ENCODE measurements at regions not wholly inside any gene's neighbourhood (a gene's known extent, or its start where the extent isn't known, plus 50 kb on each side); places are given as distances from the start of the nearest gene placed in this dataset.

GRCh38 chrX:136975684-136976470 lies 57.9 kb downstream of the GPR101 start:
- no peak for DNase-seq (ENCODE audit: low read depth, low spot score)
- no peak overlapping the region for H3K27ac Mint-ChIP-seq (ENCODE audit: unreplicated experiment)
- H3K36me3 Mint-ChIP-seq (ENCODE audit: low read depth) = peaks cover 16% of the 10 kb centered on the region
- H3K4me1 Mint-ChIP-seq = peaks cover 3% of the 10 kb centered on the region
- H3K9me3 Mint-ChIP-seq = peaks cover 4% of the 10 kb centered on the region
- no peak overlapping the region for H3K4me3 Mint-ChIP-seq
- TF ChIP-seq CTCF (conservative IDR thresholded peaks at IDR 0.05) = no peak
- no peaks in the 10 kb centered on the region for H3K27me3 Mint-ChIP-seq (ENCODE audit: low read depth)

DNA sequence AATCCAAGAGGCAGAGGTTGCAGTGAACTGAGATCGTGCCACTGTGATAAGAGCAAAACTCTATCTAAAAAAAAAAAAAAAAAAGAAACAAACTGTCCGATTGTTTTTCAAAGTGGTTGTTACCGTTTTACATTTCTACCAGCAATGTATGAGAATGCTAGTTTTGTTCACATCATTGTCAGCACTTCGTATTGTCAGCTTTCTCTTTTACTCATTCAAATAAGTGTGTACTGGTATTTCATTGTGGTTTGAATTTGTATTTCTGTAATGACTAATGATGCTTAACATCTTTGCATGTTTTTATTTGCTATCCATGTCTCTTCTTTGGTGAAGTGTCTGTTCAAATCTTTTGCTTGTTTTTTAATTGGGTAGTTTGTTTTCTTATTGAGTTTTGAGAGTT lies 65.8 kb downstream of the GPR101 start:
- H3K36me3 Mint-ChIP-seq (ENCODE audit: low read depth) = peaks cover 3% of the 10 kb centered on the region
- no peaks in the 10 kb centered on the region for H3K9me3 Mint-ChIP-seq
- no peaks in the 10 kb centered on the region for H3K27me3 Mint-ChIP-seq (ENCODE audit: low read depth)
- H3K4me3 Mint-ChIP-seq = no peak overlapping the region
- H3K4me1 Mint-ChIP-seq = peaks cover 11% of the 10 kb centered on the region
- H3K27ac Mint-ChIP-seq (ENCODE audit: unreplicated experiment) = no peak overlapping the region
- no peak for TF ChIP-seq CTCF (conservative IDR thresholded peaks at IDR 0.05)
- DNase-seq (ENCODE audit: low read depth, low spot score) = no peak

DNA sequence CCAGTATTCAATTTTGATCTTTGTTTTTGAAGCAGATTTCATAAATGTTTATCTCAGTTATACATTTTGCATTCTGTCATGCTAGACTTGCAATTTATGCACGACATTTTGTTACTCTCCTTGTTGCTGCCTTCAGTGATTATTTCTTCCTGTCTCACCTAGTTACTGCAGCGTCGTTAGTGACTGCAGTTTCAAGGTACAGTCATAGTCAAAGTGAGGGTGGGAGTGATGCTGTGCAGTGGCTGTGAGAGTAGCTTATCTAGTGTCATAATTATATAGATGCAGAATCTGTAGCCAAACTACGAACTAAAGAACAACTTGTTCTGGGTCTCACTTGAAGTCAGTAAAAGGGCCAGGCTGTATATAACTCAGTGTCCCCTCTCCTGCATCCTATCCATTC lies 69.8 kb downstream of the GPR101 start:
- no peak for DNase-seq (ENCODE audit: low read depth, low spot score)
- TF ChIP-seq CTCF (conservative IDR thresholded peaks at IDR 0.05) = no peak
- no peaks in the 10 kb centered on the region for H3K27me3 Mint-ChIP-seq (ENCODE audit: low read depth)
- peaks cover 5% of the 10 kb centered on the region for H3K36me3 Mint-ChIP-seq (ENCODE audit: low read depth)
- H3K27ac Mint-ChIP-seq (ENCODE audit: unreplicated experiment) = no peak overlapping the region
- peaks cover 19% of the 10 kb centered on the region for H3K4me1 Mint-ChIP-seq
- no peak overlapping the region for H3K4me3 Mint-ChIP-seq
- no peaks in the 10 kb centered on the region for H3K9me3 Mint-ChIP-seq

DNA sequence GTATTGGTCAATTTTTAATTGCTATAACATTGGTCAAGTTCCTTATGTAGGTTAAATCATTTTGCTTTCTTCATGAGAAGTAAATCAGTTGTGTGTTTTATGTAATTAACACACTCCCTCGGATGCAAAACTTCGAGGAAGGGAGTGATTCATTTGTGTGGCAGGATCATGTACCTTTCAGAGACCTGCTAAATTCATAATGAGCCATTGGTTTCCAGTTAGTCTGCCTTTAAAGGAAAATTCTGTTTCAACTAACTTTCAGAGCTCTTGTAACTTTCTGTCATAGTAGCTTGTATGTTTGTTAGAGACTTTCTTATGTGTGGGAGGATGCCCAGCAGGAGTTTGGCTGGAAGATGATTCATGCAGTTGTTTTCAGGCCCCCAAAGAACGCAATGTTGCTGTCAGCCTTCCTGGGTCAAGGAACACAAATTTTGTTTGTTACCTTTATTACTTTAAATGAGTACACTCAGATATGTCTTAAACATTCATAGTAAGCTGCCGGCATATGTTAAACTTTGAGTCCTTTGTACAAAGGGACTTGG lies 72.1 kb downstream of the GPR101 start:
- no peak for DNase-seq (ENCODE audit: low read depth, low spot score)
- no peak for TF ChIP-seq CTCF (conservative IDR thresholded peaks at IDR 0.05)
- H3K27me3 Mint-ChIP-seq (ENCODE audit: low read depth) = no peaks in the 10 kb centered on the region
- peaks cover 19% of the 10 kb centered on the region for H3K4me1 Mint-ChIP-seq
- H3K9me3 Mint-ChIP-seq = peaks cover 3% of the 10 kb centered on the region
- no peak overlapping the region for H3K4me3 Mint-ChIP-seq
- peak overlapping the region; percentile 75 for H3K27ac Mint-ChIP-seq (ENCODE audit: unreplicated experiment)
- H3K36me3 Mint-ChIP-seq (ENCODE audit: low read depth) = peaks cover 9% of the 10 kb centered on the region

DNA sequence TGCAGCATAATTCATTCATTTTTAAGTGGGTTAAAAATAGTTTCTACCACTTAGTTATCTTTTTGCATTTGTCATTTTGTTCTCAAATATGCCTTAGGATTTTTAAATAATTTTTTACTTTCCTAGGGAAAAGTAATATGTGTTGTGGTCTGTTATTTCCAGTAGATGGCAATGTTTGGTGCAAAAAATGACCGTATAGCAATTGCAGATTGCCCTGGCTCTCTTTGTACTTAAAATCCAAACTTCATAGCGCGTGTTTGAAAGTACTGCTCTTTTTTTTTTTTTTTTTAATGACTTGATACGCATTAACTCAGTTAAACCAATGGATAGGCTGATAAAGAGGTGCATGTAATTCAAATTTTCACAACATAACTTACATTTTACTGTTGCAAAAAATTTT lies 74.4 kb upstream of the RBMX start:
- no peak overlapping the region for H3K4me3 Mint-ChIP-seq
- H3K9me3 Mint-ChIP-seq = peaks cover 3% of the 10 kb centered on the region
- TF ChIP-seq CTCF (conservative IDR thresholded peaks at IDR 0.05) = peak; percentile 63
- DNase-seq (ENCODE audit: low read depth, low spot score) = no peak
- H3K4me1 Mint-ChIP-seq = no peaks in the 10 kb centered on the region
- H3K27ac Mint-ChIP-seq (ENCODE audit: unreplicated experiment) = no peak overlapping the region
- peaks cover 7% of the 10 kb centered on the region for H3K36me3 Mint-ChIP-seq (ENCODE audit: low read depth)
- H3K27me3 Mint-ChIP-seq (ENCODE audit: low read depth) = no peaks in the 10 kb centered on the region
